GM12864 (cell line): ENCODE measurements at regions not wholly inside any gene's neighbourhood (a gene's known extent, or its start where the extent isn't known, plus 50 kb on each side); places are given as distances from the start of the nearest gene placed in this dataset.

Experiments
- DNase-seq: peaks from one replicate; pipeline ENCODE4 v3.0.0-alpha.2; 2011; ENCODE audit warnings: low read depth
- H3K4me3 ChIP-seq: 2 replicates; pipeline ENCODE4 v1.5.1; 2011; ENCODE audit warnings: mild to moderate bottlenecking, low read depth, low read length, control low read depth
- CTCF ChIP-seq: IDR thresholded peaks from 2 replicates; pipeline ENCODE4 v1.5.1; 2011; ENCODE audit warnings: low read depth, mild to moderate bottlenecking, moderate library complexity, low read length, control low read depth, inconsistent platforms; ENCODE audit errors: missing control alignments

- DNase-seq, result no peak
- no peak for TF ChIP-seq CTCF
- no peak overlapping the region for H3K4me3 ChIP-seq
Measured at GRCh38 chr10:129097776-129098330, 369.2 kb upstream of the MGMT start.

- DNase-seq, result no peak
- no peak for TF ChIP-seq CTCF
- no peak overlapping the region for H3K4me3 ChIP-seq
Measured at GRCh38 chr10:129098517-129098916, 368.5 kb upstream of the MGMT start.

- no peak for TF ChIP-seq CTCF
Measured at GRCh38 chr10:129099486-129099885, 367.6 kb upstream of the MGMT start.

GRCh38 chr10:129099992-129100391 lies 367.0 kb upstream of the MGMT start:
- no peak for TF ChIP-seq CTCF
- H3K4me3 ChIP-seq, result no peak overlapping the region
- no peak for DNase-seq

More at GRCh38 chr10:129099486-129099885, 367.6 kb upstream of the MGMT start:
- DNase-seq, result no peak
- H3K4me3 ChIP-seq, result no peak overlapping the region

- H3K4me3 ChIP-seq, result no peak overlapping the region
- DNase-seq, result no peak
- no peak for TF ChIP-seq CTCF
Measured at GRCh38 chr10:129101232-129101980, 365.6 kb upstream of the MGMT start.

GRCh38 chr10:129102906-129103693 lies 363.9 kb upstream of the MGMT start:
- DNase-seq, result no peak
- TF ChIP-seq CTCF, result no peak
- H3K4me3 ChIP-seq, result no peak overlapping the region
